ENCODE measurements at regions not wholly inside any gene's neighbourhood (a gene's known extent, or its start where the extent isn't known, plus 50 kb on each side); places are given as distances from the start of the nearest gene placed in this dataset.

DNA sequence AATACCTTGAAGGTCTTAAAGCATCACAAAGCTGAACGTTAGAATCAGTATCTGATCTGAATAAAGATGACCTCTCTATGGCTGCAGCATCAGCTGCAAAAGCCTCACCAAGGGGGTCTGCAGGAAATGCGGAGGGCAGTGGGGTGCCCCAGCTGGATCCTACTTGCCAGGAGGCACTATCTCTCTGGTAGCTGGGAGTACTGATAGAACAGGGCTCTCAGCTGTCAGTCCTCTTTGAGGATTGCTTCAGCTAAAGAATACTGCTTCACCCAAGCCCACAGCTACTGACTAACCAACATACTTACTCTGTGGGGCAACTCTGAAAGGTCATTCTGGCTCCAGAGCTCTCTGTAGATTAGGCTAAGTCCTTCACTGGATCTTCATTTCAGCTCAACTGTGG lies 112.5 kb upstream of the ZFP42 start:
- TF ChIP-seq CTCF (IDR thresholded peaks at IDR 0.05) = no peak
- TF ChIP-seq POLR2A (IDR thresholded peaks at IDR 0.05) = no peak
